T-cell (primary cell): ENCODE measurements at regions not wholly inside any gene's neighbourhood (a gene's known extent, or its start where the extent isn't known, plus 50 kb on each side); places are given as distances from the start of the nearest gene placed in this dataset.
"Not testable (repeated sequence)": the region's sequence is repeated elsewhere in the genome, so short reads cannot be mapped to it uniquely, and the experiment has no call there.

Source experiments
- ATAC-seq, 4 experiments: fragments of 200-7000 bp in 3 of 4; fragments of 150-1000 bp in 1 of 4; cut with Tn5 transposase; replicated peaks in 1 of 4; 1 replicate in 3 of 4; 2 replicates in 1 of 4; pipeline ENCODE4 v1.10.0; 2021; ENCODE audit warnings: moderate library complexity in 3 of 4, mild to moderate bottlenecking in 2 of 4, moderate number of reproducible peaks in 1 of 4
- CTCF ChIA-PET, 2 donors: fragments of 300-600 bp; sonication (Branson Sonifier 250); formaldehyde crosslinking; loops; one replicate each; lab custom pipeline; 2022; ENCODE audit warnings: antibody characterized with exemption in 2 of 2; lab: Charles Lee
- POLR2A ChIA-PET, 2 donors: fragments of 300-600 bp; sonication (Branson Sonifier 250); formaldehyde crosslinking; loops; one replicate each; lab custom pipeline; 2022; ENCODE audit warnings: antibody characterized with exemption in 2 of 2; lab: Charles Lee
- DNase-seq, 35 experiments: peaks; one replicate each; pipeline versions ENCODE4 v3.0.0 to v3.0.0-alpha.2; 2013 to 2023
- H3K27ac ChIP-seq: one replicate; pipeline ENCODE4 v1.5.1; 2013; ENCODE audit warnings: low read length
- H3K27me3 ChIP-seq, 2 experiments: replicated peaks in 1 of 2; 1 replicate in 1 of 2; 2 replicates in 1 of 2; pipeline versions ENCODE4 v1.6.1 to v1.7.0; 2013; ENCODE audit warnings: low read length in 1 of 2, mixed read lengths in 1 of 2; ENCODE audit not compliant: control insufficient read depth in 2 of 2, insufficient read depth in 2 of 2; ENCODE audit errors: extremely low read depth in 1 of 2
- H3K36me3 ChIP-seq, 2 donors: 1 replicate in 1 of 2; 2 replicates in 1 of 2; pipeline versions ENCODE4 v1.6.1 to v1.7.0; 2013; ENCODE audit warnings: low read length in 1 of 2; ENCODE audit not compliant: control insufficient read depth in 2 of 2, insufficient read depth in 1 of 2; ENCODE audit errors: extremely low read depth in 1 of 2
- H3K4me1 ChIP-seq, 2 experiments: 1 replicate in 1 of 2; 2 replicates in 1 of 2; pipeline versions ENCODE4 v1.6.1 to v1.7.0; 2013; ENCODE audit warnings: low read length in 2 of 2, mixed read lengths in 1 of 2; ENCODE audit not compliant: insufficient read depth in 2 of 2, control insufficient read depth in 1 of 2; ENCODE audit errors: extremely low read depth in 1 of 2
- H3K4me3 ChIP-seq, 2 donors: 1 replicate in 1 of 2; 2 replicates in 1 of 2; pipeline versions ENCODE4 v1.5.1 to v1.7.0; 2013; ENCODE audit warnings: mild to moderate bottlenecking in 2 of 2, low read length in 1 of 2, moderate library complexity in 1 of 2; ENCODE audit not compliant: control insufficient read depth in 1 of 2; ENCODE audit errors: extremely low read depth in 1 of 2
- H3K9me3 ChIP-seq: 2 replicates; pipeline ENCODE4 v1.7.0; 2013
- H3K27ac Mint-ChIP-seq, 2 donors: one replicate each; pipeline ENCODE4 v1.8.0; 2020 to 2021; ENCODE audit warnings: mild to moderate bottlenecking in 2 of 2, mixed read lengths in 2 of 2
- H3K27me3 Mint-ChIP-seq, 2 donors: one replicate each; pipeline ENCODE4 v1.8.0; 2021 to 2022; ENCODE audit warnings: mixed read lengths in 2 of 2
- H3K36me3 Mint-ChIP-seq: one replicate; pipeline ENCODE4 v1.8.0; 2021; ENCODE audit warnings: mixed read lengths
- H3K4me1 Mint-ChIP-seq, 3 donors: one replicate each; pipeline ENCODE4 v1.8.0; 2020 to 2022; ENCODE audit warnings: mixed read lengths in 3 of 3, mild to moderate bottlenecking in 1 of 3
- H3K4me3 Mint-ChIP-seq, 3 donors: one replicate each; pipeline ENCODE4 v1.8.0; 2020 to 2022; ENCODE audit warnings: mild to moderate bottlenecking in 3 of 3, mixed read lengths in 3 of 3, moderate library complexity in 3 of 3
- H3K9me3 Mint-ChIP-seq, 3 donors: one replicate each; pipeline ENCODE4 v1.8.0; 2020 to 2022; ENCODE audit warnings: mixed read lengths in 3 of 3
- WGBS: methylation state at CpG from one replicate; pipeline ENCODE4 v1.1.5; 2013; ENCODE audit warnings: missing lambda C conversion rate; ENCODE audit not compliant: insufficient coverage; 5-methylcytosine and 5-hydroxymethylcytosine counted together

- H3K9me3 ChIP-seq, result no peaks in the 10 kb centered on the region
- Mint-ChIP-seq H3K4me1 (no peaks in the 10 kb centered on the region), H3K4me3 (no peak overlapping the region), H3K36me3 (no peaks in the 10 kb centered on the region), H3K27me3 (peaks cover 7 to 14% of the 10 kb centered on the region in 2 donors), H3K27ac (no peak overlapping the region), H3K9me3 (no peaks in the 10 kb centered on the region)
- no peak overlapping the region for H3K27ac ChIP-seq
- no peak for ATAC-seq
- peaks cover 0 to 2% of the 10 kb centered on the region in 2 experiments for H3K4me1 ChIP-seq
- DNase-seq, result no peak
- no peak overlapping the region for H3K4me3 ChIP-seq
- H3K27me3 ChIP-seq, result peaks cover 0 to 11% of the 10 kb centered on the region in 2 experiments
- CTCF ChIA-PET, result no interaction called here
- H3K36me3 ChIP-seq, result no peaks in the 10 kb centered on the region
- 13% methylated on average over 1 of the region's 7 CpGs for WGBS
- POLR2A ChIA-PET, result no interaction called here
Observed at GRCh38 chr20:48038713-48039112, 253.4 kb upstream of the SULF2 start.

DNA sequence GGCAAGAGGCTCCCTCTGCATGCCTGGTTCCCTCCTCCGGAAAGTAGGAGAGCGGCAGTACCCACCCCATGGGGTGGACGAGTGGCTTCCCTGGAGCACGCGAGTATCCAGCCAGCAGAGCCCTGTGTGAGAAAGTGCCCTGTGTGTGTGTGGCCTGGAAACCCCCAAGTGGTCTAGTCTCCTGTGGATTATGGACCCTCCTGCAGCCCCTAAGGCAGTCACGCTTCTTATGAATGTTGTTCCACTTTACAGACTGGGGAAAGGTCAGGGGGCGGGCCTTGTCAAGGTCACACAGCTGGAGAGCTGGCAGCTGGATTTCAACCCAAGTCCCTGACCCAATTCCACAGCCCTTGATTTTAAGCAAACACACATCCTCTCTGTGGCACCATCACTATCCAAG lies 252.5 kb upstream of the SULF2 start:
- CTCF ChIA-PET, H3K9me3 ChIP-seq, H3K9me3 Mint-ChIP-seq, H3K36me3 Mint-ChIP-seq, H3K36me3 ChIP-seq, H3K27ac ChIP-seq, H3K4me3 ChIP-seq, H3K4me3 Mint-ChIP-seq, DNase-seq, ATAC-seq, H3K4me1 ChIP-seq, H3K27ac Mint-ChIP-seq, H3K4me1 Mint-ChIP-seq, POLR2A ChIA-PET: not testable (repeated sequence)
- peaks cover 0 to 11% of the 10 kb centered on the region in 2 experiments for H3K27me3 ChIP-seq
- peaks cover 12 to 15% of the 10 kb centered on the region in 2 donors for H3K27me3 Mint-ChIP-seq
- WGBS, result 76% methylated on average over 3 of the region's 7 CpGs

DNA sequence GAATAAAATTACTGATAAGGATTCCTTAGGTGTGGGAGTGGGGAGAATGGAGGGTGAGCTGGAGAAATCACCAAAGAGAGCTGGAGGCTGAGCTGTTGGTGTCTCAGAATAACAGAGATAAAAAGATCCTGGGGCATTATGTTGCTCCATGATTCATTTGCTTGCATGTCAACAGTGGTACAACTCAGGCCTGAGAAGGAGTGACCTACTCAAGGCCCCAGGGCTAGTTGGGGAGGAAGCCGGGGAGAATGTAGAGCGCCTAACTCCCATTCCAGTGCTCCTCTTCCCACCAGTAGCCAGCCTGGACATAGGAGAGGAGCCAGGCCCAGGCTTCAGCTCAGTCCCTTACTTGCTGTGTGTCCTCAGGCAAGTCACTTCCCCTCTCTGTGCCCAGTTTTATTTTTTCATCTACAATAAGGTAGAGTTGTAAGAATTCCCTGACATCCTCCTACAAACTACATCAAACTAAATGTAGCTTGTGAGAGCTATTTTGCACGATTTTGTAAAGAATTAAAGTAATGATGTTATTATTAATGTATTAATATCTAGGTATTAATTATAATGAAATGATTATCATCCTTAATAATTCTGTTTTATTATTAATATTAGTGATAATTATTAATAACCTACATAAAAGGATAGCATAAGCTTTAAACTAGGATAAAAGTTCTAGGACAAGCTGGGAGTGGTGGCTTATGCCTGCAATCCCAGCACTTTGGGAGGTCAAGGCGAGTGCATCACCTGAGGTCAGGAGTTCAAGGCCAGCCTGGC lies 250.9 kb upstream of the SULF2 start:
- Mint-ChIP-seq H3K36me3 (no peaks in the 10 kb centered on the region), H3K4me3 (no peak overlapping the region), H3K9me3 (no peaks in the 10 kb centered on the region), H3K27ac (no peak overlapping the region), H3K27me3 (peaks cover 13 to 15% of the 10 kb centered on the region in 2 donors), H3K4me1 (no peaks in the 10 kb centered on the region)
- peaks cover 0 to 11% of the 10 kb centered on the region in 2 experiments for H3K27me3 ChIP-seq
- H3K4me3 ChIP-seq, result no peak overlapping the region
- DNase-seq, result no peak
- H3K9me3 ChIP-seq, result no peaks in the 10 kb centered on the region
- no peak overlapping the region for H3K27ac ChIP-seq
- CTCF ChIA-PET, result no interaction called here
- ATAC-seq, result no peak
- peaks cover 0 to 2% of the 10 kb centered on the region in 2 experiments for H3K4me1 ChIP-seq
- H3K36me3 ChIP-seq, result no peaks in the 10 kb centered on the region
- POLR2A ChIA-PET, result no interaction called here
- WGBS, result no CpG with 5 or more reads among the region's 4 CpGs

- no peaks in the 10 kb centered on the region for H3K4me1 Mint-ChIP-seq
- CTCF ChIA-PET, result no interaction called here
- no peaks in the 10 kb centered on the region for H3K9me3 Mint-ChIP-seq
- H3K27ac ChIP-seq, result no peak overlapping the region
- H3K27me3 ChIP-seq, result peaks cover 0 to 13% of the 10 kb centered on the region in 2 experiments
- H3K4me3 ChIP-seq, result no peak overlapping the region
- no peak for ATAC-seq
- no peaks in the 10 kb centered on the region for H3K36me3 ChIP-seq
- peaks cover 0 to 2% of the 10 kb centered on the region in 2 experiments for H3K4me1 ChIP-seq
- no peak for DNase-seq
- WGBS, result 89% methylated on average over 4 of the region's 6 CpGs
- H3K27ac Mint-ChIP-seq, result no peak overlapping the region
- H3K36me3 Mint-ChIP-seq, result no peaks in the 10 kb centered on the region
- no peaks in the 10 kb centered on the region for H3K9me3 ChIP-seq
- H3K4me3 Mint-ChIP-seq, result no peak overlapping the region
- peaks cover 5 to 15% of the 10 kb centered on the region in 2 donors for H3K27me3 Mint-ChIP-seq
- POLR2A ChIA-PET, result no interaction called here
Observed at GRCh38 chr20:48034751-48035150, 249.5 kb upstream of the SULF2 start.

- H3K4me3 ChIP-seq, H3K9me3 ChIP-seq, H3K4me1 ChIP-seq, H3K27ac ChIP-seq, H3K27ac Mint-ChIP-seq, CTCF ChIA-PET, H3K4me1 Mint-ChIP-seq, ATAC-seq, H3K36me3 Mint-ChIP-seq, DNase-seq, H3K4me3 Mint-ChIP-seq, H3K36me3 ChIP-seq, H3K9me3 Mint-ChIP-seq: not testable (repeated sequence)
- H3K27me3 ChIP-seq, result peaks cover 0 to 17% of the 10 kb centered on the region in 2 experiments
- WGBS, result 80% methylated on average over 5 of the region's 8 CpGs
- peaks cover 5 to 12% of the 10 kb centered on the region in 2 donors for H3K27me3 Mint-ChIP-seq
- POLR2A ChIA-PET, result interaction anchor here in 1 of 2 donors (0.7 kb wide), 1 partner anchor 283 kb away, joined by 11 read pairs; no protein-coding TSS in a partner anchor
Observed at GRCh38 chr20:48033005-48033404, 247.7 kb upstream of the SULF2 start.

- Histone ChIP-seq H3K9me3 (no peaks in the 10 kb centered on the region), H3K4me3 (no peak overlapping the region), H3K27ac (no peak overlapping the region), H3K27me3 (peaks cover 0 to 17% of the 10 kb centered on the region in 2 experiments), H3K4me1 (no peaks in the 10 kb centered on the region), H3K36me3 (no peaks in the 10 kb centered on the region)
- DNase-seq (no peak), ATAC-seq (no peak)
- no peaks in the 10 kb centered on the region for H3K4me1 Mint-ChIP-seq
- 67% methylated on average over 2 of the region's 4 CpGs for WGBS
- ChIA-PET CTCF (no interaction called here), POLR2A (no interaction called here)
- H3K27ac Mint-ChIP-seq, result no peak overlapping the region
- H3K4me3 Mint-ChIP-seq, result no peak overlapping the region
- H3K9me3 Mint-ChIP-seq, result no peaks in the 10 kb centered on the region
- H3K36me3 Mint-ChIP-seq, result no peaks in the 10 kb centered on the region
- H3K27me3 Mint-ChIP-seq, result peaks cover 5 to 13% of the 10 kb centered on the region in 2 donors
Observed at GRCh38 chr20:48031122-48031521, 245.8 kb upstream of the SULF2 start.
